GM19351 (cell line): ENCODE measurements at regions not wholly inside any gene's neighbourhood (a gene's known extent, or its start where the extent isn't known, plus 50 kb on each side); places are given as distances from the start of the nearest gene placed in this dataset.

Experiments used
- ATAC-seq: cut with Tn5 transposase; IDR thresholded peaks from one replicate; pipeline ENCODE4 v1.9.1; 2021; ENCODE audit warnings: mild to moderate bottlenecking, moderate library complexity; ENCODE audit not compliant: unreplicated experiment

DNA sequence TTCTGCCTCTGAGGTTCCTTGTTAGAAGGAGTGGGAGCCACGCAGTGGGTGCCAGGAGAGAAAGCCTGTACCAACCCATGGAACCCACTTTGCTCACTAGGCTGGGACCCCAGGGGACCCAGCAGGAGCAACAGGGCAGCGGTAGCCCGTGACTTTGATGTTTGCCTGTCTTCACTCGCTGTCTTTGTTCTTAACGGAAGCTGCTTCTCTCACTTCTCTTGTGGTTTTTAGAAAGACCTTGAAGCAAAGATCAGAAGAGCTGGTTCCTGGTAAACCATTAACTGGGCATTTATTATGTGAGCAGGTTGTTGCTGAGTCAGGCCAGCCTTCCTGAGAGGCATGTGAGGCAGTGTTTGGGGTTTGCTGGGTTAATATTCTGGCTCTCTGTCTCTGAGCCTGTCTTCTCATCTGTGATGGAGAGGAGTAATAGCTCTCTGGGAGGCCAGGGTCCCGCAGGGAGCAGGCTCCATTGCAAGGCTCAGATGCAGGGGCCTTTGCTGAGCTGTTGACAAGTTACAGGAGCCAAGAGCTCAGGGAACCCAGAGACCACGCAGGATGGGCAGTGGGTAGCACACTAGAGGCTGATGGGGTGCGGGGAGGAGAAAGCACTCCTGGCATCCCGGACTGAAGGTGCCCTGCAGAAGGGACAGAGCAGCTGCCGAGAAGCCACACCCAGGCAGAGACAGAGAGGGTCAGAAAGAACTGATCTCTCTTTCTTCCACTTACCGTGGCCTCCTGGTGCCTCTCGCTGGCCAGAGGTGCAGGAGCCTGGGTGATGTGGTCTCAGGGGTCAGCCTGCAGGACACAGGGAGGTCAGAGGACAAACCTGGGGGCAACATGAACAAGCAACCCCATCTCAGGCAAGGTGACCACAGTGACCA, 367.5 kb upstream of the C1orf174 start:
- peak; percentile 67 for ATAC-seq

GRCh38 chr1:4268262-4268888, 368.3 kb upstream of the C1orf174 start:
- ATAC-seq = no peak

DNA sequence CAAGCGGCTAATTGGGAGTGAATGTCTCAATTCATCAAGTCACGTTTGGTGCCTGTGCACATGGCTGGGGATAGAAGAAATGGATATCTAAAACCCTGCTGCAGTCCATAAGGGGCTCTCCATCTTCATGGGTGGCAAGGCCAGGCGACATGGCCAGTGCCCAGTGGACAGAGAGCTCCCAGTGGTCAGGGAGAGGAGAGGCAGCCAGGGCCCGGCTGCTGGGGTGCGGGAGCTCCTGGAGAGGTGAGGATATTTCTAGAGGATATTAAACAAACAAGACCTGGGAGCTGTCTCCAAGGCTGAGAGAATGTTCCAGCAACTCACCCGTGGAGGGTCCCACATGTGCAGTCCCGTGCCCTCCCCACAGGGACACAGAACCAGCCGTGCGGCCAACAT, 368.8 kb upstream of the C1orf174 start:
- ATAC-seq = no peak

DNA sequence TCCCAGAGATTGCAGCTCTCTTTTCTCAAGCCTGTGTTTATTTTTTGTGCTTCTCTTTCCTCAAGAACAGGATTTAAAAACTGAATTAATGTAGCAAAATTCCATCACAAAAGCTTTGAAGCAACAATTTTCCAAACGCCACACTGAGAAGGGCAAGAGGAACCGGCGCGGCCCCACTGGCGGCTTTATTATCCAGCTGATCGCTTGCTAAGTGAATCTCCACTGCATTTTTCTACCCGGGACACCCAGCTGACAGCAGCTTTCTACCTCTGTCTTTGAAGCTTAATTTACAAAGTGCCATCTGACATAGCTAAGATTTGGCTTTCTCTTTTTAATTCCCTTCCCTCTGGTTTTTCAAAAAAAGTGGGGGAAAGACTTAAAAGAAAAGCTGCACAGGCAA, 369.3 kb upstream of the C1orf174 start:
- no peak for ATAC-seq

DNA sequence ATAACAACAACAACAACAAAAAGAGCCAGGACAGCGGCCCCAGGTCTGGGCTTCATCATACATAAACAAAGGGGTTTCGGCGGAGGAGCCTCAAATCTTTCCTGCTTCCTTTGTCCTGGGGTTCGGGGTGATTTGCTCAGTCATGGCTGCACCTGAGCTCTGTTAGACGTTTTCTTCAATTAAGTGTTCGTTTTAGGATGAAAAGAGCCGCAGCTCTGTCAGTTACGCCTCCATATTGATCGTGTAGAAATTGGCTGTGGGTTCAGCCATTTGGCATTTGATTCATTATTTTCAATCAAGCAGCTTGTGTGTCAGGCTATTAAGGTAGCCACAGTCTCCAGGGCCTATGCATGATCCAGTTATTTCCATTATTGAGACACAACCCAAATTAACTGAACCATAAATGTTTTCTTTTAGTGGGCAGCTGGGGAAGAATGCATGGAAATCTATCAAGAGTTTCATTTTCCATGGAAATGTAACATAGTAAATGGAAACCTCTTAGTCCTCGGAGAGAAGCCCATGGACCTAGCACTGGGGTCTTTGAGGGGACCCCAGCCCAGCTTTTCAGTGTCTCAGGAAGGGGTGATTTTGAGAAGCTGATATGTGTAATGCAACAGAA, 370.0 kb upstream of the C1orf174 start:
- ATAC-seq = no peak

GRCh38 chr1:4270651-4271337, 370.7 kb upstream of the C1orf174 start:
- no peak for ATAC-seq

DNA sequence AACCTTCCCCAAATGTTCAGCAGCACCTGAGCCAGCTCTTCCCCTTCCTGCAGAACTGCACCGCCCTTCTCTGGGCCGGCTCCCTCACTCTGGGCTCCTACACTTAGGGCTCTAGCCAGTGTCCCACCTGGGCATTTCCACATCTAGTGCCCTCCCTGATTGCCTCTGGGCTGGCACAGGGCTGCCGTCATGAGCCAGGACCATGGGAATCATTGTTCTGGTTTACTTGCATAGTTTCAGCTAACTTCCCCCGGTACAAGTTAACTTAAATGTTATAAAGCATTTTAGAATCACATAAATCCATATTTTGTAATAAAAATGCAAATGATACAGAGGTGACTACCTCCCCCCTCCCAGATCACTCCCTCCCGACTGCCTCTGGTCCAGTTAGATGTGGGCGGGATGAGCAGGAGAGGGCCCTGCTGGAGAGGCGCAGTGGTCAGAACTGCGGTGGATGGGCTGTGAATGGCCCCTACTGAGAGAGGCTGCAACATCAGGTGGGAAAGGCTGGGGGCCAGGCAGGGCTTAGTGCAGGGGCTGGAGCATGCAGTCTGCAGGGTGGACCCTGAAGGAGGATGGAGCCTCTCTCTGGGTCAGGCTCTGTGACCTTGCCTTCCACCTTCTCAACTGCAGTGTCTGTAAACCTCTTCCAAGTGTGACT, 371.4 kb upstream of the C1orf174 start:
- no peak for ATAC-seq

- ATAC-seq = no peak
These were observed 372.5 kb upstream of the C1orf174 start for GRCh38 chr1:4272568-4272967.

DNA sequence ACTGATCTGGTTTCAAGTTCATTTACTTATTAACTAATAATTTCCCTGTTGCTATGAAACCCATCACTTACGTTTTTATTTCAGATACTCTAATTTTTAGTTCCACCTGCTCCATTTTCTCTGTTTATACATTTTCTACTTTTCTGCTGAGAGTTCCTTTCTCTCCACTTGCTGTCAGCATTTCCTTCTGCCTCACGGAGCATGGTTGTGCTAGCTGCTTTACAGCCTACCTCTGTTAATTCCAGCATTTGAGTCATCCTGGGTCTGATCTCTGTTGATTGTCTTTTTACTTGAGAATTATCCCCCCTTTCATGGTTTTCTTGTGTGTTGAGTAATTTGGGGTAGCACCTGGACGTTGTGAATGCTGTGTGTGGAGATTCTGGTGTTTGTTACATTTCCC, 373.2 kb upstream of the C1orf174 start:
- ATAC-seq = no peak

DNA sequence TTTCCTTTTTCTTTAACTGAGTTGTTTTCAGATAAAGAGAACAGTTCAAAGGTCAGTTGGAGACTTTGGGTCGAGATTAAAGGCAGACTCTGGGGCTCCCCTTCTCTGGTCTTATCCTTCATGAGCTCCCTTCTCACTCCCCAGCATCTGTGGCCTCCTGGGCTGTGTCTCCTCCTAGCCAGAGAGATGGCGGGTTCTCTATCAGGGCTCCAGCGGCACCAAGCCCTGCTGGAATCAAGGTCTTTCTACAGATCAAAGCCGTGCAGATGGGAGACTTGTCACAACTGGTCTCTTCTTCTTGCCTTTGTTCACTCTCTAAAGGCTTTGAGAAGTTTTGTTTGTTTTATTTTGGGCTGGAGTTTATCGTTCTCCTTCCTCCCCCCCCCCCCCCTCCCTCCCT, 373.7 kb upstream of the C1orf174 start:
- ATAC-seq = no peak

GRCh38 chr1:4275083-4275482, 375.0 kb upstream of the C1orf174 start:
- no peak for ATAC-seq

DNA sequence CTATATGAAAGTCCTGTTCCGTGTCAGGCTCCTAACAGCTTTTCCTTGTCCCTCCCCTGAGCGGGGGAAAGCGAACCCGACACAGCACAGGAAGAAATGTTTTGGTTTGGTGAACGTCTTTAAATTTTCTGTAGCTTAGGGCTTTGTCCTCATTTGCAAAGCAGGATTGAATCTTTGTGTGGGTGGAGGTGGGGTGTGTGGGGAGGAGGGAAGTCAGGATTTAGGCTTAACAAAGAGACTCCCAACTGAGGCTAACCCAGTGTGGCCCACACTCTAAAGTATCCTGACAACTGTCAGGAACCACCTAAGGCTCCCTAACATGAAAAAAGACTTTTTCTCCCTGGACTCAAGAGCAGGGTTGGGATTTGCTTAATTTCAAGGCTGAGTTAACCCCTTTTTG, 376.2 kb upstream of the C1orf174 start:
- ATAC-seq = no peak

GRCh38 chr1:4277598-4277997, 376.8 kb upstream of the AJAP1 start:
- ATAC-seq = no peak

GRCh38 chr1:4284976-4285375, 369.4 kb upstream of the AJAP1 start:
- ATAC-seq = no peak

GRCh38 chr1:4292861-4293260, 361.5 kb upstream of the AJAP1 start:
- no peak for ATAC-seq

GRCh38 chr1:4298361-4299083, 355.9 kb upstream of the AJAP1 start:
- ATAC-seq = no peak

DNA sequence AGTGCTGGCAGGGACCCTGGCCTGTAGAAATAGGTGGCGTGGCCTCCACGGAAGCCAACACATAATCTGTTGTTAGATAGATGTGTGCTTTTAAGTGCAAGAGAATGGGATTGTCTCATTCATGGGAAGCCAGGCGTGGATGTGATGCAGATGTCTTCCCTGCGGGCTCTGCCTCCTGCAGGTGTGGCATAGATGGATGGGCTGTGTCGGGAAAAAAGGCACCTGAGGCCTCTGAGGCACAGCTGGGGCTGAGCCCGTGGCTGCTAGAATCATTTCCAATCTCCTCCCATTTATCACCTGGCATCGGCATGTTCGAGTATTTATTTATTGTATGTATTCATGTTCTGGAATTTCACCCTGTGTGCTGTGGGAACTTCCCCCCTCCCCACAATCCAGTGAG, 353.4 kb upstream of the AJAP1 start:
- no peak for ATAC-seq

- no peak for ATAC-seq
These were observed 351.1 kb upstream of the AJAP1 start for GRCh38 chr1:4303303-4303702.

DNA sequence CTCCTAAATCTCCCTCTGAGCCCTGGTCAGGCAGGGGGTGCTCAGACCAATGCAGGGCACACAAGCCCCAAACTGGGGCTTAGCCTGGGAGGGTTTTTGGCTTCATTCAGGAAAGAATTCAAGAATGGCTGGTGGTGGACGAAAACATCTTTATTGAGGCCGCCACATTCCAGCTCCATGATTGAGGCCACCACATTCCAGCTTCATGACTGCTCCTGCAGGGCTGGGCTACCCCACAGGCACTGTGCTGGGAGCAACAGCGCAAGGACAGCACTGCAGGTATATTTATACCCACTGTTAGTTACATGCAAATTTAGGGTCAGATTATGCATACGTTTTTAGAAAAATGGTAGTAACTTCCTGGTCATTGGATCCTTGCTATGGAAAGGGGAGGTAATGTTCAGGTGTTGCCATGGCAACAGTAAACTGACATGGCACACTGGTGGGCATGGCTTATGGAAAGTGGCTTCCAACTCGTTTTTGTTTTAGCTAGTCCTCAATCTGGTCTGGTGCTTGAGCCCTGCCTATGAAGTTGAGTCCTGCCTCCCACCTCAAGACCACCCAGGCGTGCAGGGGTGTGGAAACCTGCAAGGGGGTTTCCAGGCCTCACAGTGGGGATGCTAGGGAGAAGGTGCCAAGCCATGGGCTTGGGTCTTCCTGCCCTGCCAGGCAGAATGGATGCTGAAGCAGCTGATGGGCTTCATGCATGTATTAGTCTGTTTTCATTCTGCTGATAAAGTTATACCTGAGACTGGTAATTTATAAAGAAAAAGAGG, 348.7 kb upstream of the AJAP1 start:
- no peak for ATAC-seq
